ENCODE measurements at regions not wholly inside any gene's neighbourhood (a gene's known extent, or its start where the extent isn't known, plus 50 kb on each side); places are given as distances from the start of the nearest gene placed in this dataset.
"Not testable (repeated sequence)": the region's sequence is repeated elsewhere in the genome, so short reads cannot be mapped to it uniquely, and the experiment has no call there.

DNA sequence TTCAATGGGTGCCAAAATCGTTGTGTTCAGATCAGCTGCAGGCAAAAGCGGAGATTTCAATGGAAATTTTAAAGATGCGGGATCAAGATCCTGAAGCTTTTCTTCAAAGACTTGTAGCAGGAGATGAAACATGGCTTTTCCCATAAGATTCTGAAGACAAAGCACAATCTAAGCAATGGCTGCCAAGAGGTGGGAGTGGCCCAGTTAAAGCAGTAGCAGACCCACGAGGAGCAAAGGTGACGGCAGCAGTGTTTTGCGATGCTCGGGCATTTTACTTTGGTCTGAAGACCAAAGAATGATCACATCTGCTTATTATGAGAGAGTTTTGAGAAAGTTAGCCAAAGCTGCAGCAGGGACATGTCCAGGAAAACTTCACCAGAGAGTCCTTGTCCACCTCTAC is 222.9 kb downstream of the DSC3 start:
- DNase-seq (ENCODE audit: low spot score) = no peak

DNA sequence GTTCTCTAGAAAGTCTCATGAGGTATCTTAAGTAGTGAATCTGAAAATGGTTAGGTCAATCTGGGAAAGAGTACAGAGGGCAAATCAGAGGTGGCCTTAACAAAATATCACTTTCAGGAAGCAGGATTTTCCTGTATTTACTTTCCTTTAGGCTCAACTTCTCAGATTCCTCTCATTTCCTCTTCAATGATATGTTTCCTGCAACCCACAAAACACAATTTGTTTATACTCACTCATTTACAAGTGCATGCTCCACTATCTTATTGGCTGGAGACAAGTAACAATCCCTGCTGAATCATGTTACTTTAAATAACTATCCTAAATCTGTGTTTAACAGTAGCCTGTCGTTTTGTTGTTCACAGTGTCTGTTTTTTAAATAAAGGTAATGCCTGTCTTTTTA is 228.1 kb downstream of the DSC3 start:
- no peak for DNase-seq (ENCODE audit: low spot score)

DNA sequence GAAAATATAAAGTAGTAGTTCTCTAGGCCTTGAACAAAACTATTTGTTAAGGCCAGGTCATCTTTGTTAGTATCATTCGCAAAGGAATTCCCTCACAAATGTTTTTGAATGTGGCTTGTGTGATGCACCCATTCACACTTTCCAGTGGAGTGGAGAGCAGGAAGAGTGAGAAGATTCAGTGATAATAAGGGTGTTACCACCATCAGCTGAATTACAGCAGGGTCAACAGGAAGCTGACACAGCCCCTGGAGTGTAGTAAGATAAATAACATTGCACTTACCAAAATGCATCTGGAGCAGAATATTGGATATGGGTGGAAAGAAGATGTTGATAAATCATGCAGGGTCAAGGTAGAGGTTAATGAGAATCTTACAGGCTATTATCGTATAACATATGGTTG is 231.0 kb downstream of the DSC3 start:
- DNase-seq (ENCODE audit: low spot score) = no peak

DNA sequence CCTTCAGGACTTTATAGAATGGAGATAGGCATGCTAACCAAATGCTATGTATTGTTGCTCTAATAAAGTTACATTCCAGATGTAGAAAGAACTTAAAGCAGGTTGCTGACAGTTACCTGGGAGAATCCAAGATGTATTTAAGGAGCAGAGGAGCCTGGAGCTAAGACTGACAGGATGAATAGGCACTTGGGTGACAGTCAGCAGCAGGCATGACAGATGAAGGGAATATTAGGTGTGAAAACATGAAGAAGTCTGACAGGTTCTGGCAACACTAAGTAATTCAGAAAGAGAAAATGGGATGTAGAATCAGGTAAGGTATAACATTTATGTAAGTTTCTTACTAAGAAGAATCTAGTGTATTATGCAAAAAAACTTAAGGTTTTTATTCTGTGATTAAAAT is 232.0 kb downstream of the DSC3 start:
- no peak for DNase-seq (ENCODE audit: low spot score)

DNA sequence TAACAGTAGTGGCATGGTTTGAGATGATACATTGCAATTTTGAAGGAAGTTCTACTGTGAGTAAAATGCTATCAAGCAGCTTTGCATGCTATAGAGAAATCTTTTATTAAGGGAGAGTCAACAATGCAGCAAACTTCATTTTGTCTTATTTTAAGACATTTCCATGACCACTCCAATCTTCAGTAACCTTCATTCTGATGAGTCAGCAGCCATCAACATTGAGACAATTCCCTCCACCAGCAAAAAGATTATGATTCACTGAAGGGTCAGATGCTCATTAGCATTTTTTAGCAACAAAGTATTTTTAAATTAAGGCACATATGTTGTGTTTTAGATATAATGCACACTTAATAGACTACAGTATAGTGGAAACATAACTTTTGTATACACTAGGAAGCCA is 235.7 kb downstream of the DSC3 start:
- DNase-seq (ENCODE audit: low spot score) = no peak

DNA sequence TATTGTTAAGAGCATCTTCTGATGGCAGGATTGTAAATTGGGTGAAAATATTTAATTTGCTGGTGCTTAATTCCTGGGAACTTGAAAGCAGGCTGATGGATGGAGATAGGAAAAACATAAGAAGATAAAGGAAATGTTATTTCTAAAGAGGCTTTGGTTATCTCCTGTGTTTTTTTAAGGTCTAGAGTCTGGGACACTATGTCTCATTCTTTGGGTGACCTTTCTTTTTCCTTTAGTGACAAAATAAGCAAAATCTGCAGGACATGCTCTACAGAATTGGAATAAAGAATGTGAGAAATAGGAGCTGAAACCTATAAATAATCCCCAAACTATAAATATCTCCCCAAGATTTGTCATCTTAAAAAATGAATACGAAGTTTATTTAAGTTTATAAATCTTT is 241.7 kb downstream of the DSC3 start:
- DNase-seq (ENCODE audit: low spot score) = no peak

DNA sequence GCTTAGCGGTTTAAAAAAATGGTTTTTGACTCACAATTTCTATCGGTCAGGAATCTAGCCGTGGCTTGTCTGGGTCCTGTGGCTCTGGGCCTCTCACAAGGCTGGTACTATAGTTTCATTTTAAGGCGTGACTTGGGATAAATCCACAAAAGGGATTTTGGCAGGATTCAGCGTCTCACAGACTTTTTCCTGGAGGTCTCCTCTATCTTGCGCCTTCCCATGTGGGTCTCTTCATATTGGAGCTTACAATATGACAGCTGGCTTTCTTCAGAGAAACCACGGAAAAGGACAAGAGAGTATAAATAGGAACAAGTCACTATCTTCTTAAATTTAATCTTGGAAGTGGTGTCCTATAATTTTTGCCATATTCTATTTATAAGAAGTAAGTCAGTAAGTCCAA is 250.5 kb downstream of the DSC3 start:
- no peak for DNase-seq (ENCODE audit: low spot score)

DNA sequence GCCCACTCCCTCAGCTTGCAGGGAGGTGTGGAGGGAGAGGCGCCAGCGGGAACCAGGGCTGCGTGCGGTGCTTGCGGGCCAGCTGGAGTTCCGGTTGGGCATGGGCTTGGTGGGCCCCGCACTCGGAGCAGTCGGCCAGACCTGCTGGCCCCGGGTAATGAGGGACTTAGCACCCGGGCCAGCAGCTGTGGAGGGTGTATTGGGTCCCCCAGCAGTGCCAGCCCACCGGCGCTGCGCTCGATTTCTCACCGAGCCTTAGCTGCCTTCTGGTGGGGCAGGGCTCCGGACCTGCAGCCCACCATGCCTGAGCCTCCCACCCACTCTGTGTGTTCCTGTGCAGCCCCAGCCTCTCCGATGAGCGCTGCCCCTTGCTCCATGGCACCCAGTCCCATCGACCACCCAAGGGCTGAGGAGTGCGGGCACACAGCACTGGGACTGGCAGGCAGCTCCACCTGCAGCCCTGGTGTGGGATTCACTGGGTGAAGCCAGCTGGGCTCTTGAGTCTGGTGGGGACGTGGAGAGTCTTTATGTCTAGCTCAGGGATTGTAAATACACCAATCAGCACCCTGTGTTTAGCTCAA is 254.0 kb downstream of the DSC3 start:
- not testable (repeated sequence) for DNase-seq (ENCODE audit: low spot score)

DNA sequence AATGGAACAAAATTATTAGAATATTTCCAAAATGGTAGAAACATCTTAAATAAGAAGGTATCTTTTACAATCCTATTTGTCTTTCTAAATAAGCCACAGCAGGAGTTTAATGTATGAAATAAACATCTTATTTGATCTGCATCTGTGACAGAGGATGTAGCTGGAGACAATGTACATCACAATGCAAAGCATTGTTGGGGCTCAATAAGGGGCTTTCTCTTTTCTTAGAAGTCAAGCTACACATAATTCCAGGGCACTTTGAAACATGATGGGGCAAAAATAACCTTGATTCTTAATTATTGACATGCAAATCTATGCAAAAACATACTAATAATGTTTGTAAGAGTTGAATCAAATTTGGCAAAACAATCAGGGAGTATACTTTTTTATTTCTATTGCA is 255.1 kb downstream of the DSC3 start:
- no peak for DNase-seq (ENCODE audit: low spot score)

DNA sequence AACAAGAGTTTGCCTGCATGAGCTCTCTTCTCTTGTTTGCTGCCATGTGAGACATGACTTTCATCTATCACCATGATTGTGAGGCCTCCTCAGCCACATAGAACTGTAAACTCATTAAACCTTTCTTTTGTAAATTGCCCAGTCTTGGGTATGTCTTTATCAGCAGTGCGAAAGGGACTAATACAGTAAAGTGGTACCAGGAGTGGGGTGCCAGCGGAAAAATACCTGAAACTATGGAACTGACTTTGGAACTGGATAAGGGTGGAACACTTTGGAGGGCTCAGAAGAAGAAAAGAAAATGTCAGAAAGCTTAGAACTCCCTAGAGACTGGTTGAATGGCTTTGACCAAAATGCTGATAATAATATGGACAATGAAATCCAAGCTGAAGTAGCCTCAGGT is 260.9 kb downstream of the DSC3 start:
- DNase-seq (ENCODE audit: low spot score) = no peak

DNA sequence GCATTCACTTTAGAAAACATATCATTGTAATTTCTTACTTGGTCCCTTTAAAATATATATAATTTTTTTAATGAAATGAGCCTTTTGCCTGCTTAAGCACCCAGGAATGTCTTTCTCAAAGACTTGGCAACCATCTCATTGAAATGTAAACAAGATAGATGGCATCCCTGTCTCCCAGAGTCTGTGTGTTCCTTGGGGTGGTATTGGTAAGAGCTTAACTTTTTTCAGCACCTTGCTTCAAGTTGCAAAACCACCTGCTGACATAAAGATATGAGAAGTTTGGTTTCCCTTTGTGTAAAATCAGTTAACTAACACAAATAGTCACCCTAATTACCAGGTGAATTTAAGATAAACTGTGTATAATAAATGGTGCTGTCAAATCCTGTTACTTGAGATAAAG is 266.9 kb downstream of the DSC3 start:
- DNase-seq (ENCODE audit: low spot score) = no peak

DNA sequence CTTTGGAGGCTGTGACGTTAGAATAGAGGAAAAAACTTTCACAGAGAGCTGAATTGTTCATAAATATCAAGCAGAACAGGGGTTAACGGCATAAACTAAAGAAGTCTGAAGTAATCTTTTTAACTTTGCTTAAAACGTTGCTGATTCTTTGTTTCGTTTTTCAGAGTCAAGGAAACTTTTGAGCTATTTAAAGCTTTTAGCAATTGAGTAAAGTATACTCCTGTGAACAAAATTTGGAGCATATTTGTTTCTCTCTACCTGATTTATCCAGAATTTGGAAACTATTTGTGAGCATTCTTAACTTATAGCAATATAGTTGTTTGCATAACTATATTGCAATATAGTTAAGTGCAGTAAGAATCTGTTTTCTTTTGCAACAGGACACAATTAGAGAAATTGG is 270.4 kb downstream of the DSC3 start:
- not testable (repeated sequence) for DNase-seq (ENCODE audit: low spot score)

DNA sequence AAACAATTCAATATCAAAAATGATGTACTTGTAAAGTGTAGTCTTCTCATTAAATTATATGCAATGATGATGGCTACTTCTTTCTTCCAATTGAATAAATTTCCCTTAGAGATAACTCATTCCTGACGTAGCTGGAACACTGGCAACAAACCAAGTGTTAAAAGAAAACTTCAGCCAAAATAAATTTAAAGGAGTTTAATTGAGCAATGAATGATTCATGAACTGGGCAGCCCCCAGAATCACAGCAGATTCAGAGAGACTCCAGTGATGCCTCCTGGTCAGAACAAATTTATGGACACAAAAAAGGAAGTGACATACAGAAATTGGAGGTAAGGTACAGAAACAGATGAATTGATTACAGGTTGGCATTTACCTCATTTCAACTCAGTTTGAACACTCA is 276.5 kb downstream of the DSC3 start:
- DNase-seq (ENCODE audit: low spot score) = no peak

DNA sequence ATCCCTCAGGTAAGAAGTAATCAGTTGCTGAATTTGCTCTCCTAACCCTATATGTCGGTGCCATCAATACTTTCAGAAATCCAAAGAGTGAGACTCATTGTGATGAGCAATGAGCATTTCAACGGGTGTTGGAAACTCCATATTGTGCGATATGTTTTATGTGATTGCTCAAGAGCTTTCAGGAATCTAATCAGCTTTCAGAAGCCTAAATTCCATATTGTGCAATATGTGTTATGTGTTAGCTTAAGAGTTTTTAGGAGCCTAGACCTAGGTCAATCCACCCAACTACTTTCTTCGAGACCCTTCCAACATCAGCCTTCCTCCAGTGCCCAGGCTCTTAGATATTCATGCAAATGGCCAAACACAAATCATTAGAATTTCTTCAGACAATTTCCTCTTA is 277.3 kb downstream of the DSC3 start:
- DNase-seq (ENCODE audit: low spot score) = no peak

DNA sequence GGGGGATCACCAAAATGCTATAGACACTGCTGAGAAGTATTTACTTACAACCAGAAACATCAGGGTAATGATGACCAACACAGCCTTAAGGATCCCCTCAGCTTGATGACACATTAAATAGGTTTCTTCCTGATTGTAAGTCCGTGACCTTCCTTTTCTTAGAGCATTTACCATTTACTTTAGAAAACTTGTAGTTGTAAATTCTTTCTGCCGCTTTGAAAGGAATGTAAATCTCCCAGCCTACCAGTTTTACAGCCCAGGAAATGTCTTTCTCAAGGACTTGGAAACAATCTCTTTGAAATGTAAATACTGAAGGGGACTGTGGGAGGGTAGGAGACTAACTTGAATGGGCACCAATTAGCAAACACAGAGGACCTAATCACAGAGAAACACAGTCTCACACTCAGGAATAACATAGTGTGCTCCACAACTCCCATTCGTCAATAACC is 278.6 kb downstream of the DSC3 start:
- DNase-seq (ENCODE audit: low spot score) = no peak

DNA sequence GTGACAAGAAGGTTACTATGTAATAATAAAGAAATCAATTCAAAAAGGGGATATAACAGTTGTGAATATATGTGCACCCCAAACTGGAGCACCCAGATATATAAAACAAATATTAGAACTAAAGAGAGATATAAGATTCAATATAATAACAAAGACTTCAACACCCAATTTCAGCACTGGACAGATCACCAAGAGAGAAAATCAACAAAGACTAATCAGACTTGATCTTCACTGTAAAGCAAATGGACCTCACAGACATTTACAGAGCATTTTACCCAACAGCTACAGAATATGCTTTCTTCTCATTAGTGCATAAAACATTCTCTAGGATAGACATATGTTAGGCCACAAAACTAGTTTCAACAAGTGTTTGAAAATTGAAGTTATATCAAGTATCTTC is 287.7 kb downstream of the DSC3 start:
- no peak for DNase-seq (ENCODE audit: low spot score)

DNA sequence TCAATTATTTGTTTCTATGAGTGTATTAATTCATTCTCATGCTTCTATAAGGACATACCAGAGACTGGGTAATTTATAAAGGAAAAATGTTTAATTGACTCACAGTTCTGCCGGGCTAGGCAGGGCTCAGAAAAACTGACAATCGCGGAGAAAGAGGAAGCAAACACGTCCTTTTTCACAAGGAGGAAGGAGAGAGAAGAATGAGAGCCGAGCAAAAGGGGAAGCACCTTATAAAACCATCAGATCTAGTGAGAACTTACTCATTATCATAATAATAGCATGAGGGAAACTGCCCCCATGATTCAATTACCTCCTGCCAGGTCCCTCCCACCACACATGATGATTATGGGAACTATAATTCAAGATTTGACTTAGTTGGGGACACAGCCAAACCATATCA is 294.0 kb downstream of the DSC3 start:
- no peak for DNase-seq (ENCODE audit: low spot score)

DNA sequence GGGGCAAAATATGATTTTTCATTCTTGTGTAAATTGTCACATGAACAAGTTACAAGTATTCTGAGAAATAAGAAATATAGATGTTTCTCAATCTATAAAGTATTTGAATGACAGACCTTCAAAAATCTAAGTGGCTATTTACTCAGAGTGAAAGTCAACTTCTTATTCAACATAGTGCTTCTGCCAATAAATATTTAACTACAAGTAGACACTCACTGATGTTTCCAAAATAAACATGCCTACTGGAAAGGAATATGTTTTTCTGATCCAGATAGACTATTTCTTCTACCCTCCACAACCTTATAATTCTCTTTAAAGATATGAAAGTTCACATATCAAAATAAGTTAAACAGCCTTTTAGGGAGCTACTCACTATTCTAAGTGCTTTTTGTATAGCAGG is 296.3 kb downstream of the DSC3 start:
- no peak for DNase-seq (ENCODE audit: low spot score)

DNA sequence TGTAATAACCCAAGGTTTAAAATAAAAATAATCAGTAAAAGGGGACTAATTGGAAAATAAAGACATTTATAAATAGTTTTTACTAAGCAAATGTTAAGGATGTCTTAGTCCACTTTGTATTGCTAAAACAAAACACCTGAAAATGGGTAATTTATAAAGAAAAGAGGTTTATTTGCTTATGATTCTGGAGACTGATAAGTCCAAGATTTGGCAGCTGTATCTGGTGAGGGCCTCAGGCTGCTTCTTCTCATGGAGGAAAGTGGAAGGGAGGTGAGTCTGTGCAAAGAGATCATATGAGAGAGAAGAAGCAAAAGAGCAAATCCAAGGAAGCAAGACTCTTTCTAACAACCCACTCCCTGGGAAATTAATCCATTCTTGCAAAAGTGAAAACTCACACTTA is 299.5 kb downstream of the DSC3 start:
- no peak for DNase-seq (ENCODE audit: low spot score)

DNA sequence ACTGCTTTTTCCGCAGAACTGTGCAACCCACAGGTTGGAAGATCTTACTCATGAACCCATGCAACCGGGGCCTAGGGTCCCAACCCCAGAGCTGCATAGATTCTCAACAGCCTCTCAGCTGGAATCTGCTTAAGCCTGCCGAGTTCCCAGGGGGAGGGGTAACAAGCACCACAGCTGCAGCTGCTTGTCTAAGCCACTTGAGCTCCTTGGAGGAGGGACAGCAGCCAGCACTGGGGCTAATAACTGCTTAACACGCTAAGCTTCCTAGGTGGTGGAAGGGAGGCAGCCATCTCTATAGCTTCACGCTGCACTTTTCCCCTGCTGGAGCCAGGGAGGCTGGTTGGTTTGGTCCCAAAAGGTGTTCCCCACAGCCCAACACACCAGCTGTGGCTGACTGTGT is 311.6 kb downstream of the DSC3 start:
- no peak for DNase-seq (ENCODE audit: low spot score)

DNA sequence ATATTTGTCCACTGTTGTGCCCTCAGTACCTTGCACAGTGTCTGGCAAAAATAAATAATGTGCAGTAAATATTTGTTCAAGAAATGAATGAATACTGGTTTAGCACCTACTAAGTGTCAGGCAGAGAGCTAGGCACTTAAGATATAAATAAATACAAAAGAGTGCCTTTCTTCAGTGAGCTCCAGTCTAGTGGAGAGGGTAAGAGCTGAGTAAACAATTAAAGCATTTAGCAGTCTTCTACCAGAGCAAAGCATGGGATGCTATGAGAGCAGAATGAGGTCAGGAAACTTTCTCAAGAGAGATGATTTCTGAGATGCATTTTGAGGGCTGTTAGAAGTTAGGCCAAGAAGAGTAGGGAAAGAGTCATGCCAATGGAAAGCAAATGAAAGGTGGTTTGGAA is 314.7 kb downstream of the DSC3 start:
- no peak for DNase-seq (ENCODE audit: low spot score)

DNA sequence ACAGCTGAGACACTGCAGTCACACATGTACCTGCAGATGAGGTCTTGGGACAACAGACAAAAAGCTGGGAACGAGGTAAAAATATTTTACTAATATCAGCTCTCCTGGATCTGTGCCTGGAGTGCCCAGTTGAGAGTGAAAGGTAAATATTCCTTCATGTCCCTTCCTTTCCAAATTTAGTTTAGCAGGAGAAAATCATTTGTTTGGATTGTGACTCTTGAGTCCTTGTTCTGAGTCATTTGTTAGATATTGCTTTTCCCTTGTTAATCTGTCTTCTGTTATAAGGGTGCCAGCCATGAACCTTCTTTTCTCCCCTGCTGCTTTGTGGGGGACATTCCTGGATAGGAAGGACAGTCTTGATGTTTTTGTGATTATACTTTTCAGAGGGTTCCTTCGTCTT is 329.2 kb downstream of the DSC3 start:
- DNase-seq (ENCODE audit: low spot score) = no peak

DNA sequence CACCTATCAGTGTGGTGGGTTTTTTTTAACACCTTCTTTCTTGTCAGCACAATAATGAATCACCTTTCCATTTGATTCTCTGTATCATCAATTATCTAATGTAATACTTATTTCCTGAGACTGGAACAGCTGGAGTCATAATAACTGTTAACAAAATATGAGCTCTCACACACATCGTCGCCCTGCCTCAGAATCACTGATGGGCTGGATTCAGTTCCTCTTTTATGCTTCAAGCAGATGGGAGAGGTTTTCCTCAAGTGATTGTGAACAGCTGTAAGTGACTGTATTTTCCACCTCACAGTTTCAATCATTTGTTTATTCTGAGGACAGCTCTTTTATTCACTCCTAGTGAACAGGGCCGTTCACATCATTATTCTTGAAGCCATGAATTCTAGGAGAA is 330.2 kb downstream of the DSC3 start:
- DNase-seq (ENCODE audit: low spot score) = no peak

DNA sequence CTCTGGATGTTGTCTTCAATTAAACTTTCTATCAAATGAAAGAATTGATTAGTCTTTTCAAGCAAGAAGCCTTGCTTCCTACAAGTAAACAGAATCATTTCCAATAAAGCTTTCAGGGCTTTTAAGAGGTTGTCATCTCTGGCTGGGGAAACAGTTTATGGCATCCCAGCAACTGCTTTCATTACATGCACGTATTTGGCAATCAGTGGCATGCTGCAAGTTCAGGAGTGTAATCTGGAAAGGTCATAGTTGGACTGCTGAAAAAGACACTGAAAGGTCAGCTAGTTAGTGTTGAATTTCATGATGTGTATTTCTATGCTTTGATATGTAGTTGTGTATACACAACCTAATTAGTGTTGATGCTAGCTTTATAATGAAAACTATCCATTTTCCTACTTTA is 332.9 kb downstream of the DSC3 start:
- DNase-seq (ENCODE audit: low spot score) = no peak

DNA sequence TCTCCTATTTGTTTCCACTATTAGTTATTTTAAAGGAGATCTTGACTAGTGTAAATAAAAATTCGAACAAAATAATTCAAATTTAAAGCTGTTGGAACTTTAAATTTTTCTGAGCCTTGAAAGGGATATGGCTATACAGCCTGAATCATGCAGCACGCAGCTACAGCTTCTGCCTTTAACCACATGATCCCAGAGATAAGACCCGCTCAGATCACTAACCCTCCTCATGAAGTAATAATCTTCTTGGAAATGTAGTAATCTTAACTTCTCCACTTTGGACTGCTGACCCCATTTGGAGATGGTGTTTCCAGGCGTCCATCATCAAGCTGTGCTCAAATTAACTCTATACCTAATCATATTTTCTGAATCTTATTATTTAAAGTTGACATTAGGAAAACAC is 336.6 kb downstream of the DSC3 start:
- no peak for DNase-seq (ENCODE audit: low spot score)
